ENCODE measurements at regions not wholly inside any gene's neighbourhood (a gene's known extent, or its start where the extent isn't known, plus 50 kb on each side); places are given as distances from the start of the nearest gene placed in this dataset.
A peak's percentile ranks its signal among the peaks of the same experiment; 100 is the strongest.
"Not testable (repeated sequence)": the region's sequence is repeated elsewhere in the genome, so short reads cannot be mapped to it uniquely, and the experiment has no call there.

DNA sequence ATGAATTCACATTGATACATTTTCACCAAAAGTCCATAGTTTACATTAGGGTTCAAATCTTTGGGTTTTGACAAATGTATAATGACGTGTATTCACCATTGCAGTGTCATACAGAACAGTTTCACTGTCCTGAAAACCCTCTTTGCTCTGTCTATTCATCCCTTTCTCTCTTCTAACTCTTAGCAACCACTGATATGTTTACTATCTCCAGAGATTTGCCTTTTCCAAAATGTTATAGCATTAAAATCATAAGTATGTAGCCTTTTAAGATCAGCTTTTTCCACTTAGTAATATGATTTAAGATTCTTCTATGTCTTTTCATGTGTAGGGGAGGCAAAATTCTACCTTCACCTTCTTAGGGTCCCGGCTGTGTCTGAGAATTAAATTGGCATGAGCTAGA is 203.8 kb downstream of the TPRG1 start:
- DNase-seq: no peak

DNA sequence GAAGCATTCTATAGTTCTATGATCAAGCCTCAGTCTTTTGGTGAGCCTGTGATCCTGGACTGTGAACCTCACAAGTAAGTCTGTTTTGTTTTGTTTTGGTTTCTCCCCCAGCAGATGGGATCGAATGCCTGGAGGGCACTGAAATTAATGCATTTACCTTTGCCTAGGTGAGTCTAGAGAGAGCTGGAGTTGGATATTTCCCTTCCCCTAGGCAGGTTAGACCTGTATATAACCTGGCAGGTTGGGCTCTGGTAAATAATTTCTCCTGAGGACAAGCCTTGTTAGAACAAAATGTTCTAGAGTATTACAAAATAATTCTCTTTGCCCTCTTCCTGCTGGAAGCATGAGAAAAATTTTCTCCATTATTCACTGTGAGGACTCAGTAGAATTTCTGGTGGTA is 211.9 kb downstream of the TPRG1 start:
- DNase-seq: no peak

DNA sequence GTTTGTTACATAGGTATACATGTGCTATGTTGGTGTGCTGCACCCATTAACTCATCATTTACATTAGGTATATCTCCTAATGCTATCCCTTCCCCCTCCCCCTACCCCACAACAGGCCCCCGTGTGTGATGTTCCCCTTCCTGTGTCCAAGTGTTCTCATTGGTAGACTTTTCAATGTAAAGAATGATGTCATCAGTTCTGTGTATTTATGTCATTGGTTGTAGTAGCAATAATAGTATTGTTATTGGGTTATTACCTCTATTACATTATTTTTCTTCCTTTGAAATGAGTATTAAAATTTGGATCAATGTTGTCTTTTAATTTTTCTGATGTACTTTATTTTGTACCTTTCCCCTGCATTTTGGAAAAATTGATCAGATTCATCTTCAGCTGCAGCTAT is 214.1 kb downstream of the TPRG1 start:
- not testable (repeated sequence) for DNase-seq

DNA sequence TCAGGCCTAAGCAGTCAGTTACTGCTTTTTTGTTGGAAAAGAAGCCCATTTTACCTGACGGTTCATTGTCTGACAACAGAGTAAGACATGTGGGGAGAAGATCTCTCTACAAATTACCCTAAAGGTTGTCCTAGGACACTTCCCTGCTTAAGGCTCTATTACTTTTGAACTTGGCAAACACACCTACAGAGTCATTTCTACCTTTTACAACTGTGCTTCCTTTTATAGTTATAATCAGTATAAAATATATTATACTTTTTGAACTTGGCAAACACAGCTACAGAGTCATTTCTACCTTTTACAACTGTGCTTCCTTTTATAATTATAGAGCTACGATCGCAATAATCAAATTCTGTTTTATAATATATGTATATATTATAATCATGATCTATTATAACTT is 215.0 kb downstream of the TPRG1 start:
- no peak for DNase-seq

DNA sequence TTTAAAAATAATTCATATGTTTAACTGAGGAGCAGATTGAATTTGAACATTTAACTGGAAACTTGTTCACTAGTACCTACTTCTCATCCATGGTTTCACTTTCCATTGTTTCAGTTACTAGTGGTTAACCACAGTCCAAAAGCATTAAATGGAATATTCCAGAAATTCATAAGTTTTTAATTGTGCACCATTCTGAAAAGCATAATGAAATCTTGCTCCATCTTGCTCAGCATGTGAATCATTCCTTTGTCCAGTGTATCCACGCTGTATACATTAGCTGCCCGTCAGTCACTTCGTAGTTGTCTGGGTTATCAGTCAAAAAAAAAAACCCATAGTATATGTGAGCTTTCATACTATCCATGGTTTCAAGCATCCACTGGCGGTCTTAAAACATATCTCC is 217.6 kb downstream of the TPRG1 start:
- no peak for DNase-seq

DNA sequence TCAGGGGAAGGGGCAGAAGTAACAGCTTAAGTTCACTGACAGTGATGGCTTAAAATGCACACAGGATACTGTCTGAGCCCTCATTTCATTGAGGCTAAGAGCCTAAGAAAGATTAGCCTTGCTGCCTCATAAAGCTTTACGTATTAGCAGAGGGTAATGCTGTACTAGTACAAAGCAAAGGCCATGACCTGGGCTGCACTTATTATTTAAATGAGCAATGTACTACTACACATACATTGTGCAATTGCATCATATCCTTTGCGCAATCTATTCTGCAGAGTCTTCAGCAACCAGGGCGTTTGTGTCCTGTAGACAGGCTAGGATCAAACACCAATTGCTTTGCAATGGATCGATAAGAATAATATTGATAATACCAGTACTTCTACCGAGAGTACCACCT is 221.8 kb downstream of the TPRG1 start:
- no peak for DNase-seq

DNA sequence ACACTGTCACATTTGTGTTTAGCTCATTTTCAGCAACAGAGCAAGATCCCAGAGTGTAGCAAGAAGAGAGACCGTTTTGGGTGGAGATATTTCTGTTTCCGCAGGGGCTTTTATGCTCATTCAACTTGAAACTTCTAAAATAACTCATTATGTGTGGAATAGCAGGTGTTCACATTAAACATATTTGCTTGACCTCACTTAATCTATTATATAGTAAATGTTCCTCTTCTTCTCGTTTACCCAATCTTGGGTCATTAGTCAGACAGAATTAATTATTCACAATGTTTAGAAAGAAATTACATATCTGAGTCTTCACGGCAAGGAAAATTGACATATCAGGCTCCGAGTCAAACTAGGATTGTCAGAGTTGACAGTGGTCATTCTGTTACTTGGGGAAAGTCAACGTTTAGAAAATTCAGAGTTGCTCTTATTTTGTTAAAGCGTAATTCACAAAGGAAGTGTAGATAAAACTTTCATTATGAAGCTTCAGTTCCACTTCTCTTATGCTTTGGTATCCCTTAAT is 222.9 kb downstream of the TPRG1 start:
- DNase-seq: no peak

DNA sequence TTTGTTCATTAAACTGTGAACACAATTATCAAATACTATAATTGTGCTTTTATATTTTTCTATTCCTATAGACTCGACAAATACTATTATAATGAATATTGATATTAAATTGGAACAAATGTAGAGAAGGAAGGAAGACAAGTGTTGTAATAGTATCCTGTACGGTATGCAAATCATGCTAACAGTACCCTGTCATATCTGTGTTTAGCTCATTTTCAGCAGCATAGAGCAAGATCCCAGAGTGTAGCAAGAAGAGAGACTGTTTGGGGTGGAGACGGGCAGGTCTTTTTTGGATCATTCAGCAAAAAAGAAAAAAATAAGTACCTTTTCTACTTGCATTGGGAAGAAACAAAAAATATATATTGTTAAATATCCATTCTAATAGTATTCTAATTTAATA is 224.1 kb downstream of the TPRG1 start:
- DNase-seq: no peak

DNA sequence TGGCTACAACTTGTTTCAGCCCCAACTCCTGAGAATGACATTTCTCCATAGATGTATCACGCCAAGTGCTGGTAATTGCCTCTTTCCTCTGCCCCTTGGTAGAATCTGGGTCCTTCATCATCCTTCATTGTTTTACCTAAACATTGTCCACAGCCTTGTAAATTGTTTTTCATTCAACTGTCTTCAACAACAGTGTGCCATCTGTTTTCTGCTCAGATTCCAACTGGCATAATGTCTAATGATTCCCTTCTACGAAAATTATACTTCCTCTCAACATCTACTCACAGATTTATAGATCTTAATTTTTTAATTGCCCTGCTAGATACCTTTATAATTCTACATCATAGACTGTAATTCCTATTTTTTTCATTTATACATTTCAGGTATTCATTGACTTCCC is 226.9 kb downstream of the TPRG1 start:
- no peak for DNase-seq

DNA sequence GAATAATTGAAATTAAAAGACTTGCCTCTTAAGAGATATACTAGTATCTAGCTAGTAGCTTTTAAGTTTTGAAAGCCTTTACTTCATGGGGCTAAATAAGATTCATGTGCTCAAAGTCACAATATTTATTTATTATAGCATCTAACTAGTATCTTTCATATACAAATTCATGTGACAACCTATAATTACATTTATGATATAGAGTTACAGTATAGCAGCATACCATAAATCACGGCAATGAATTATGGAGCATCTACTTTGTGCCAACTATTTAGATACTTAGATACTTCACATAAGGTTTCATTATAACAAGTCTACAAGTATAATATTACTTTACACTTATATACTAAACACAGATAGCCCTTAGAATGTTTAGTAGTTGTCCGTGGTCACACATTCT is 229.4 kb downstream of the TPRG1 start:
- DNase-seq: no peak

DNA sequence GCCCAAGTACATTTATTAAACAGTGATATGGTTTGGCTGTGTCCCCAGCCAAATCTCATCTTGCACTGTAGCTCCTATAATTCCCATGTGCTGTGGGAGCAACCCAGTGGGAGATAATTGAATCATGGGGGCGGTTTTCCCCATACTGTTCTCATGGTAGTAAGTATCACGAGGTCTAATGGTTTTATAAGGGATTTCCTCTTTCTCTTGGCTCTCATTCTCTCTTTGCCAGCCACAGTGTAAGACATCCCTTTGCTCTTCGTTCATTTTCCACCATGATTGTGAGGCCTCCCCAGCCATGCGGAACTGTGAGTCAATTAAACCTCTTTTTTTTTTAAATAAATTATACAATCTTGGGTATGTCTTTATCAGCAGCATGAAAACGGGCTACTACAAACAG is 228.0 kb upstream of the TP63 start:
- no peak for DNase-seq

DNA sequence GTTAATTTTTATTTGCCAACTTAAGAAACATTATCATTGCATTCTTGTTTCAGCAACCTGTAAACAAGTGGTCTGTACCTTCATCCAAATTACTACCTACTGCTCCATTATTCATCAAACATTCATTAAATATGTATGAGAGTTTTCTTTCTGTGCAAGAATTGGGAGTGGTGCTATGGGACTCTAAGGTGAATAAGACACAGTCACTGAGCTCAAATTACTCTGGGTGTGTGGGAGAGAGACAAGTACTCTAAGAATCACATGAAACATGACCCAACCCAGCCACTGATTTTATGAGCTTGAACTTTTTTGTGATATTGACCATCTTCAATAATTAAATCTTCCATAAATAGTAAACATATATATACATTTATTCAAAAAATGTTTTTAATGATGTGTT is 227.2 kb upstream of the TP63 start:
- DNase-seq: no peak

DNA sequence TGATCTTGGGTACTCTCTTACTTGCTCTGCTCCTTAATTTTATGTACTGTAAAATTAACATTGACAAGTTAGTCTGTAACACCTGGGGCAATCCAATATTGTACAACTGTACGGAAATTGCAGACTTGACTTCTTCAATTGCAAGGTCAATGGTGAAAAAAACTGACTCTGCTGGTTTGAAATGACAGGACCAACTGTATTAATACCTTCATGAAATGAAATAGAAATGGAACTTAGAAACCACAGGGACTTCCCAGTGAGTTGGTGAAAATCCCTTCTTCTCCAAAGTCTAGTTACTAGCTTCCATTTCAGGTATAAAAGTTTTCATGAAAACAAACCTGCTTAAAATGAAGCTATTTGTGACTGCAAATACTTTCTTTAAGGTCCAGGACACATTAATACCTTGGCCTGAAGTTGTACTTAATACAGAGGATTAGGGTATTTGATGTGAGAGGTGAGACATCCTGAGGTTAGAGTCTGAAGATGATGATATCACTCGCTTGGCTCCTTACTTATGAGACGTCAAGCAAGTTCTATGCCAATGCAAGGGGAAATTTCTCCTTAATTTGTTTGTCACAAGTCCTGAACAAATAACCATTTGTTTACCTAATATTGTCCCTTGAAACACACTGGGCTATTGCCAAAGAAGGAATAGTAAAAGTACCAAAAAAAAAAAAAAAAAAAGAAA is 226.2 kb upstream of the TP63 start:
- no peak for DNase-seq

DNA sequence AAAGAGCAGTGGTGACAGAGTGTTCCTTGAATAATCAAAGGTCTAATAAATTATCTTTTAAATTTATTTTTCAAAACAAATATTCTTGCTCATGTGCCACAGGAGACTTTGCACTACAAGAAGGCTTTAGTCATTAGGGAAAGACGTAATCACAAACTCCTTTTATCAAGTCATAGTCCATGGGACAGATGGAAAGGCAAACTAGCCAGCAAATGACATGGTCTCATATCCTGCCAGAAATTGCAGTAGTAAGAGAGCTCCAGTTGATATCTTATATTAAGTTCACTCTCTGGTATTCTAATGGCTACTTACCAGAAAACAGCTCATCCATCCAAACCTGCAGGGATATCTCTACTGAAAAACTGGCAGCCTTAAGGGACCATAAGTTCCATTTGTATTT is 225.0 kb upstream of the TP63 start:
- DNase-seq: peak; percentile 8

DNA sequence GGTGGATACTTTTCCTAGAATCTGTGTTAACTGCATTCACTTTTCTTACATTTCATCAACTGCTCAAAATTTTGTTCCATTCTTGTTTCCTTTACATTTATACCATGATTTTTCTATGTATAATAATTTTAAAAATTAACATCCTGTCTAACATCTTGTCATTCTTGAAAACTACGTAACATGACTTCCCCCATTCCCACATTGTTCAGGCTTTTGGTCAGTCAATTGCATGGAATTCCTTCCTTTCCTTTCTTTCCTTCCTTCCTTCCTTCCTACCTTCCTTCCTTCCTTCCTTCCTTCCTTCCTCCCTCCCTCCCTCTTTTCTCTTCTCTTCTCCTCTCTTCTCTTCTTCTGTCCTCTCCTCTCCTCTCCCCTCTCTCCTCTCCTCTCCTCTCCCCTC is 220.7 kb upstream of the TP63 start:
- no peak for DNase-seq

DNA sequence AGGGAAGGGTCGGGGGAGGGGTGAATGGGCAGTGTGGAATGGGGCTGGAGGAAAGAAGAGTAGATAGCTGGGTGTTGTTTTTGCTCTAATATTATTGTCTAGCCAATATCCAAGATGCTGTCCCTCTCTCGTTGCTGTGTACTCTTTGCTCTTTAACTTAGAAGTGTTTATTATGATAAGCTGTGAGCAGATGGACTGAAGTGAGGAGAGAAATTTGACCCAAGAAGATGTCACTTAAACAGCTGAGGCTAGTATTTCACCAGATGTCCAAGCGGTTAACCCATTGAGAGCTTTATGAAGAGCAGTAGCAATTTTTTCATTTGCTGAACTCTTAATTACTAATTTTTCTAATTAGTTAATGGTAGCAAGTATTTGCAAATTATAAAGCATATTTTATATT is 212.2 kb upstream of the TP63 start:
- peak; percentile 100 for DNase-seq

DNA sequence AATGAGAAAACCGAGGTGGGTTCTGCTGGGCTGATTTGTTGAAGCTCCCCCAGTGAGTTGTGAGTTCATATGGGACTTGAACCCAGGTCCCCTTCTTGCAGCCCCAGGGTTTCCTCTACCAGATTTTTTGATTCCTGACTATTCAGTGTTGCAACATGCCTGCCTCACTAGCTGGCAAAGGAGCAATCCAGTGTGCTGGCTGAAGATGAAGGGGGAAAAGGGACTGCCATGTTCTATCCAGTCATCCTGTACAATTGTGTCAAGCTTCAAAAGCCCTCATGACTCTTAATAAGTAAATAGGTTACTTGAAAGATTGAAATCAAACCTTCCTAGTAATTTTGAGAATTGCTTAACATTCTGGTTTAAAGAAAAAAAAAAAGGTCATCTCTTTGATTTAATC is 211.5 kb upstream of the TP63 start:
- peak; percentile 21 for DNase-seq

DNA sequence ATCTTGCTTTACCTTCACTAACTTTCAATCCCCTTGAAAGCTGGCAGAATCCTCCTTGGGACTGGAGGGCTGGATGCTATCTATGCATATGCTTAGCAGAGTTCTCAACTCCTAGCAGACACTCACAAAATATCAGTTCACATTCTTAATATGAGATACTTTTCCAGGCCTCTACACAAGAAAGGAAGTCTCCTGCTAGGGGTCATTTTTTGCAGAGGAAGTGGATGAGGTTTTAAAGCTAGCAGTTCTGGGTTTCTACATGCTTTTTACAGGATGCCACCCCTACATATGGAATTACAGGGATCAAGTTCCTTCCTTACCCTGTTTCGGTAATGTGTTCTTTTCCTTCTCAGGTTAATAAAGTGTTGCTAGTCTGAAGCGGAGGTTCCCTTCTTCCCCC is 206.3 kb upstream of the TP63 start:
- DNase-seq: no peak

DNA sequence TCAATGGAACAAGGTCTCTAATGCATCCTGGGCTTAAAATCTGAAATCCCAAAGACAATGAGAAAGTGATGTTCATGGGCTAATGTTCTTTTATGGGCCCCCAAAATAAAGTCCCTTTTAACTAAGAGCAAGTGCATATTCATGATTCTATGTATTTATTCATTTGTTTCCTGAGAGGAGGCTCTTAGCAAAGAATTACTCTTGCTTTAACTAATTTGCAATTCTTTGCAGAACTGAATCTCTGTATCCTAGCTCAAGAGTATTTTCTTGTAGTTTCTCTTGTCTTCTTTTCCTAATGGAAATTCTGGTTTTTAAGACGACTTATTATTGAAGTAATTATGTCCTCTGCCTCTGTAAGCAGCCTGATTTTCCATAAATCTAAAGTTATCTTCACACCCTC is 202.2 kb upstream of the TP63 start:
- DNase-seq: no peak

DNA sequence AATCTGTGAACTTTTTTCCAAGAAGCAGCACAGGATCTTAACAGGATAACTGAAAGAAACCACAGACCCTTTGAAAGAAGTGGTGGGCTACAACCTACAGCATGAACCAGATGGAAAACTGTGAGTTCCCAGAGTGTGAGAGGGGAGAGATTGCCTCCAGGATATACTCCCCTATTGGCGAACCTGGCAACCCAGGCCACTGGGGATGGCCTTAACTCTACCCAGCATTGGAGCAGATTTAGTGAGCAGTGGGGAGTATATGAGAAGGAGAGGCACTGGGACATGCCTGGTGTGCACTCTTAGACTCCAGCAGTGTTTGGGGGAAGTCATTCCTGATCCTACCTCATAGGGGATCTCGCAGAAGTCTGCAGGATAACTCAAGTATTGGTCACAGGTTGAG is 201.0 kb upstream of the TP63 start:
- DNase-seq: no peak

DNA sequence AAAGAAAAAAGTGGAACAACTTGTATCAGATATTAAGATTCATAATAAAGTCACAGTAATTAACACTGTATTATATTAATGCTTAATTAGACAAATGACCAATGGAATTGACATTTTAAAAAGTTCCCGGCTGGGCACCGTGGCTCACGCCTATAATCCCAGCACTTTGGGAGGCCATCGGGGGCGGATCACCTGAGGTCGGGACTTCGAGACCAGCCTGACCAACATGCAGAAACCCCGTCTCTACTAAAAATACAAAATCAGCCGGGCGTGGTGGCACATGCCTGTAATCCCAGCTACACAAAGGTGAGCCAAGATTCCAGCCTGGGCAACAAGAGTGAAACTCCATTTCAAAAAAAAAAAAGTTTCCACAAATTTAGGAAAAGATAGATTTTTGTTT is 188.9 kb upstream of the TP63 start:
- not testable (repeated sequence) for DNase-seq

DNA sequence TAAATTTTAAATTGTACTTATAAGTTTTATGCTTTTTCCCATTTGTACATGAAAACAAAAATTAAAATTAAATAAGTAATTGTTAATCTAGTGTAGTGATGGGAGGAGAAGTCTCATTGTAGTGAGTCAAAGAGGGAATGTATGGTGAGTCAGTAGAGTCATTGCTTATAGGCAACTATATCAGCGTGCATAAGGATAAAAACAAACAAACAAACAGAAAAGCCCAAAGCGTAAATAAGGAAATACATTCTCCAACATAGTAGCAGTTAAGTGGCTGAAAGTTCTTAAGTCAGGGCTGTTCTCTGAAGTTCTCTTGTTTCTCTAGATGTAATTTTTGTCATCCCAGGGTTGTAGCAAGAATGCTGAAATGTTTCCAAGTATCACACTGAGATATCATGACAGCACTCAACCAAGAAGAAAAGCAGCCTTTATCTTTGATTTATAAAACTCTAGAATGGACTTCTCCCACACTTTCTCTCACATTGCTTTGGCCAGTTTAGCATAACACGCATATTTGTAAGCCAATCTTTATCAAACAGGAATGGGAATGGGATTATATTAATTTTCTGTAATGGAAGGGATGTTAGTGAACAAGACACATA is 184.1 kb upstream of the TP63 start:
- DNase-seq: no peak

DNA sequence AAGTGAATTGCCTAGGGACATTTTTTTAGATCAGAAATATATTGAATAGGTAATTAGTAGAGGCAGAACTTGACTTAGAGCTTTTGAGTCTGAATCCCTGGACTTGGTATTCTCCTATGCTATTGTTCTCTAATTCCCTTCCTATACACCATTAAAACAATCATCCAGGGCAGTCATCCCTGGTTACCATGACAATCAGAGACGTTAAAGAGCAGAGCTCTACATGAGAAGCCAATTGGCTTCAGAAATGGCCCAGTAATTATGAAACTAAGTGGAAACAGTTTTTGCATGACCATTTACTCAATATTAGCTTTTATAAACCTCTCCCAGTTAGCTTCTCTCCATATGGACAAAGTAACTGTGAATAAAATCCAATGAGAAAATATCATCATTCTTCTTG is 182.1 kb upstream of the TP63 start:
- DNase-seq: peak; percentile 95

DNA sequence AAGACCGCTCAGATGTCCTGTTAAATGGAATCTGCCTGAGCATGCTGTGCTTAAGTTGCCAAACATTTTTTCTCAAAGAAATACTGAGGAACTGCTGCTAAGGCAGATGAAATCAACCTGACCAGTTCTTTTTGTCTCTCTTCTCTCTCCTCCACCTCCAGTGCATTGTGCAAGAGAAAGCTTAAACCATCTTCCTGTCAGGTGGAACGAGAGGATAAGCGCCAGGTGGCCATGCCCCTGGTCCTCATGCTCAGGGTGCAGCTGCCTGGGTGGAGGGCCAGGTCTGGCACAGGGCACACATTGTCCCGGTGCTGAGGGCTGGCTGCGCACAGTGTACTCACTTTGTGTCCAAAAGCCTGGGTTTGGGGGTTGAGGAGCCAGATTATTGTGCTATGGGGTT is 176.2 kb upstream of the TP63 start:
- no peak for DNase-seq

All from NCI-H524 treated with DMSO at 0.1 percent for 48 hours (cell line).